NT2/D1 (cell line): ENCODE measurements at regions not wholly inside any gene's neighbourhood (a gene's known extent, or its start where the extent isn't known, plus 50 kb on each side); places are given as distances from the start of the nearest gene placed in this dataset.

Source experiments
- SUZ12 ChIP-seq: IDR thresholded peaks from 2 replicates; pipeline ENCODE4 v1.6.1; 2011; ENCODE audit not compliant: insufficient read length, insufficient read depth; ENCODE audit errors: extremely low read depth
- YY1 ChIP-seq: IDR thresholded peaks from 2 replicates; pipeline ENCODE4 v1.6.1; 2011; ENCODE audit not compliant: insufficient read length, insufficient read depth
- ZNF274 ChIP-seq: IDR thresholded peaks from 2 replicates; pipeline ENCODE4 v1.6.1; 2011; ENCODE audit warnings: mild to moderate bottlenecking, low read depth, low read length

GRCh38 chr13:34129436-34129835, 311.5 kb downstream of the RFC3 start:
- TF ChIP-seq ZNF274 (no peak), SUZ12 (no peak), YY1 (no peak)
